SHP77 treated with DMSO at 0.1 percent for 48 hours (cell line): ENCODE measurements at regions not wholly inside any gene's neighbourhood (a gene's known extent, or its start where the extent isn't known, plus 50 kb on each side); places are given as distances from the start of the nearest gene placed in this dataset.

Experiments used
- DNase-seq: peaks from one replicate; lab custom pipeline; 2025; lab: John Stamatoyannopoulos, UW

- DNase-seq = no peak
Observed at GRCh38 chr3:6098516-6099157, 762.3 kb upstream of the GRM7 start.

- no peak for DNase-seq
Observed at GRCh38 chr3:6099458-6100075, 761.3 kb upstream of the GRM7 start.

- DNase-seq = no peak
Observed at GRCh38 chr3:6105187-6105586, 755.7 kb upstream of the GRM7 start.

GRCh38 chr3:6108957-6109356 is 752.0 kb upstream of the GRM7 start:
- no peak for DNase-seq

- DNase-seq = no peak
Observed at GRCh38 chr3:6110451-6110850, 750.5 kb upstream of the GRM7 start.

- DNase-seq = no peak
Observed at GRCh38 chr3:6112546-6112945, 748.4 kb upstream of the GRM7 start.

GRCh38 chr3:6113338-6113737 is 747.6 kb upstream of the GRM7 start:
- DNase-seq = no peak

- no peak for DNase-seq
Observed at GRCh38 chr3:6119367-6119766, 741.5 kb upstream of the GRM7 start.

GRCh38 chr3:6120786-6121185 is 740.1 kb upstream of the GRM7 start:
- DNase-seq = no peak

GRCh38 chr3:6124875-6125274 is 736.0 kb upstream of the GRM7 start:
- DNase-seq = no peak

GRCh38 chr3:6125520-6125919 is 735.4 kb upstream of the GRM7 start:
- DNase-seq = no peak

GRCh38 chr3:6132684-6133432 is 728.1 kb upstream of the GRM7 start:
- no peak for DNase-seq

- DNase-seq = no peak
Observed at GRCh38 chr3:6142707-6143106, 718.2 kb upstream of the GRM7 start.

- no peak for DNase-seq
Observed at GRCh38 chr3:6147883-6148282, 713.0 kb upstream of the GRM7 start.

- DNase-seq = no peak
Observed at GRCh38 chr3:6155650-6156338, 705.1 kb upstream of the GRM7 start.

- DNase-seq = no peak
Observed at GRCh38 chr3:6165951-6166350, 695.0 kb upstream of the GRM7 start.

- no peak for DNase-seq
Observed at GRCh38 chr3:6168256-6168655, 692.7 kb upstream of the GRM7 start.

- DNase-seq = no peak
Observed at GRCh38 chr3:6172871-6173642, 687.9 kb upstream of the GRM7 start.

- DNase-seq = no peak
Observed at GRCh38 chr3:6177417-6177816, 683.5 kb upstream of the GRM7 start.

GRCh38 chr3:6179761-6180160 is 681.2 kb upstream of the GRM7 start:
- DNase-seq = no peak

GRCh38 chr3:6180171-6180570 is 680.7 kb upstream of the GRM7 start:
- no peak for DNase-seq

- DNase-seq = no peak
Observed at GRCh38 chr3:6182476-6182875, 678.4 kb upstream of the GRM7 start.
